Thyroid gland (tissue), 4 donors: ENCODE measurements at regions not wholly inside any gene's neighbourhood (a gene's known extent, or its start where the extent isn't known, plus 50 kb on each side); places are given as distances from the start of the nearest gene placed in this dataset.

Experiments
- DNase-seq, 2 donors: peaks; one replicate each; pipeline ENCODE4 v3.0.0-alpha.2; 2019
- H3K27ac ChIP-seq, 3 donors: fragments of 200-600 bp; sonication (generic); 1 replicate in 2 of 3; 2 replicates in 1 of 3; pipeline ENCODE4 v1.5.1; 2016 to 2019; ENCODE audit warnings: mild to moderate bottlenecking in 1 of 3, moderate library complexity in 1 of 3
- H3K27me3 ChIP-seq: fragments of 200-600 bp; sonication (generic); one replicate; pipeline ENCODE4 v1.5.1; 2019
- H3K36me3 ChIP-seq, 2 donors: fragments of 200-600 bp; sonication (generic); one replicate each; pipeline ENCODE4 v1.5.1; 2016 to 2019
- H3K4me1 ChIP-seq, 2 donors: fragments of 200-600 bp; sonication (generic); one replicate each; pipeline ENCODE4 v1.5.1; 2017 to 2019
- H3K4me3 ChIP-seq, 3 donors: fragments of 200-600 bp; sonication (generic); replicated peaks in 1 of 3; 1 replicate in 2 of 3; 2 replicates in 1 of 3; pipeline ENCODE4 v1.5.1; 2016; ENCODE audit warnings: mild to moderate bottlenecking in 1 of 3
- H3K9me3 ChIP-seq: fragments of 200-600 bp; sonication (generic); one replicate; pipeline ENCODE4 v1.5.1; 2017
- POLR2A ChIP-seq, 2 donors: fragments of 450-650 bp; IDR thresholded peaks; one replicate each; pipeline ENCODE4 v1.6.1; 2017; ENCODE audit warnings: antibody characterized with exemption in 2 of 2, mild to moderate bottlenecking in 2 of 2, moderate library complexity in 1 of 2
- WGBS, 2 donors: methylation state at CpG; one replicate each; pipeline ENCODE4 v1.1.5; 2017; 5-methylcytosine and 5-hydroxymethylcytosine counted together
- intact Hi-C: fragments of 100-400 bp; cut with DNase I; formaldehyde crosslinking; loops from one replicate; pipeline ENCODE4 v1.15.1; 2023
- TF ChIP-seq, protein P1 (sequence below), 6 experiments: fragments of 200-600 bp in 3 of 6; fragments of 450-650 bp in 3 of 6; sonication (generic) in 3 of 6; IDR thresholded peaks; one replicate each; pipeline ENCODE4 v1.5.1; 2016 to 2019; ENCODE audit warnings: antibody characterized with exemption in 6 of 6, mild to moderate bottlenecking in 2 of 6, inconsistent platforms in 1 of 6, moderate library complexity in 1 of 6

DNA sequence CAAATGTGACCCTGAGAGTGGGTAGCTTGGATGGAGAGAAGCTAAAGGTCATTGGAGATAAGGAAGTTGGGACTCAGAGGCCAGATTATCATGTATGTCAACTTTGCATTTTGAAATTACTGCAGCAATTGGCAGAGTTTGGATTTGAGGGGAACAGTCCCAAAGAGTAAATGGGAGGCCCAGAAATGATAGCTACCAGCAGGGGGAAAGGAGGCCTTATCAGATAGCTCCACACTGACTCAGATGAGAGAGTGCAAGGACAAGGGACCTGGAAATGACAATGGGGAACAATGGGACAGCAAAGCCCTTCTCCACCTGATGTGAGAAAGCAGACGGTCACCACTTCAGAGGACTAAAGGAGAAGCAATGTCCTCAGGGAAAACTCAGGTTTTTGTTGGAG is 201.5 kb upstream of the JADE1 start:
- WGBS, 2 donors: 76 to 89% methylated on average over 1 of the region's 1 CpG
- Histone ChIP-seq H3K4me1 (peaks cover 4 to 24% of the 10 kb centered on the region in 2 donors), H3K36me3 (no peaks in the 10 kb centered on the region), H3K9me3 (no peaks in the 10 kb centered on the region), H3K4me3 (no peak overlapping the region), H3K27ac (peak overlapping the region in 1 of 3 donors; percentile 33), H3K27me3 (no peaks in the 10 kb centered on the region)
- intact Hi-C loops: no loop called here
- no peak for DNase-seq
- TF ChIP-seq, protein P1, sequence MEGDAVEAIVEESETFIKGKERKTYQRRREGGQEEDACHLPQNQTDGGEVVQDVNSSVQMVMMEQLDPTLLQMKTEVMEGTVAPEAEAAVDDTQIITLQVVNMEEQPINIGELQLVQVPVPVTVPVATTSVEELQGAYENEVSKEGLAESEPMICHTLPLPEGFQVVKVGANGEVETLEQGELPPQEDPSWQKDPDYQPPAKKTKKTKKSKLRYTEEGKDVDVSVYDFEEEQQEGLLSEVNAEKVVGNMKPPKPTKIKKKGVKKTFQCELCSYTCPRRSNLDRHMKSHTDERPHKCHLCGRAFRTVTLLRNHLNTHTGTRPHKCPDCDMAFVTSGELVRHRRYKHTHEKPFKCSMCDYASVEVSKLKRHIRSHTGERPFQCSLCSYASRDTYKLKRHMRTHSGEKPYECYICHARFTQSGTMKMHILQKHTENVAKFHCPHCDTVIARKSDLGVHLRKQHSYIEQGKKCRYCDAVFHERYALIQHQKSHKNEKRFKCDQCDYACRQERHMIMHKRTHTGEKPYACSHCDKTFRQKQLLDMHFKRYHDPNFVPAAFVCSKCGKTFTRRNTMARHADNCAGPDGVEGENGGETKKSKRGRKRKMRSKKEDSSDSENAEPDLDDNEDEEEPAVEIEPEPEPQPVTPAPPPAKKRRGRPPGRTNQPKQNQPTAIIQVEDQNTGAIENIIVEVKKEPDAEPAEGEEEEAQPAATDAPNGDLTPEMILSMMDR (IDR thresholded peaks at IDR 0.05): no peak
- no peak for TF ChIP-seq POLR2A (IDR thresholded peaks at IDR 0.05)

DNA sequence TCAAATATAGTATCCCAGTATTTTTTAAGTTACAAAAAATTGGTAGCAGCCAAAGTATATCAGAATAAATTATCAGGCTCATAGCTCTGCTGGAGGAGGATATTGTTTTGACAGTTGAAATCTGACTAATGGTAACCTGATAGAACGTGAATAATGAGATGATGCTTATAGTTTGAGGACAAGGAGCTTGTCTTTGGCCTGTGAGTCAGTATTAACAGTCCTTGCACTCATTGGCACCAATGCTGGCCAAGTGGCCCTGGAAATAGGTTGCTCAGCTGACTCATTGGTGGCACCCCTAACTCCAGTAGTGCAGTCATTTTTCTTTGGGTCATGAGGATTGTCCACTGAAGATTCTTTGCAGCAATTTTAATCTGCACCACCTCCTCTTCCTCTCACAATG is 203.3 kb upstream of the JADE1 start:
- H3K4me1 ChIP-seq: peaks cover 20 to 43% of the 10 kb centered on the region in 2 donors
- TF ChIP-seq, protein P1 (IDR thresholded peaks at IDR 0.05): no peak
- TF ChIP-seq POLR2A (IDR thresholded peaks at IDR 0.05): no peak
- H3K4me3 ChIP-seq: no peak overlapping the region
- intact Hi-C loops: no loop called here
- no peaks in the 10 kb centered on the region for H3K9me3 ChIP-seq
- no peaks in the 10 kb centered on the region for H3K27me3 ChIP-seq
- WGBS, 2 donors: 68 to 84% methylated on average over 1 of the region's 1 CpG
- no peak overlapping the region for H3K27ac ChIP-seq
- H3K36me3 ChIP-seq: no peaks in the 10 kb centered on the region
- DNase-seq: no peak

DNA sequence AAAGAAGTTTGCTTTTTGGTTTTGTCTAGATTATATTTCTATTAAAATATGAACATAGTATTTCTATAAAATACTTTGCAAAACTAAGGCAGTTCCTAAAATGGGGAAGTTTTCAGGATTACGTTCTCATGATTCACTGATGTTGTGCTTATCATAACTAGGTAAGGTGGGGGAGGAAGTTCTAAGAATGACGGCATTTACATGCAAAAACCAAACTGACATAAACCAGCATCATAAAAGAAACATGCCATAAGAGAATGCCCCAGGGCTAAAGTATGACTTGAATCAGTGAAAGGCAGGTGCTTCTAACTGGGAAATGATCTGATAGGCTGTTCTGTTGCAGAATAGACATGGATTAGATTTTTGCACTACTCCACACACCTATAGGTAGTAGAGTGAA is 204.7 kb upstream of the JADE1 start:
- WGBS, 2 donors: 88 to 91% methylated on average over 2 of the region's 2 CpGs
- no peaks in the 10 kb centered on the region for H3K27me3 ChIP-seq
- intact Hi-C loops: no loop called here

DNA sequence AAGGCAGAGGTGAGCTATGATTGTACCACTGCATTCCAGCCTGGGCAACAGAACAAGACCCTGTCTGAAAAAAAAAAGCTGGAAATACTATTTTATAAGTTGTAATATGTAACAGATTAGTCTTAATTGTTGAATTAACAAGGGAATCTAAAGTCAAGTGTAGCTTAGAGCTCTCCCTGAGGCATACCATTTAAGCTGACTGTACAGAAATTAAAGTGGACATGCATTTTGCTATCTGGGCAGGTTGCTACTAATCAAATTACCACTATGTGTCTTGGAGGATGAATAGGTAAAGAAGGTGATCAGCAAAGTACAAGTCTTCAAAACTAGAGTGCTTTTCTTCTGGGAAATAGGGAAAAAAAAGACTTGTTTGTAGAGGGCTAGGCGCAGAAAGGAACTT is 205.3 kb upstream of the JADE1 start:
- Histone ChIP-seq H3K27ac (peak overlapping the region in 2 of 3 donors; percentile 7 to 31), H3K4me1 (peaks cover 40 to 62% of the 10 kb centered on the region in 2 donors), H3K9me3 (no peaks in the 10 kb centered on the region), H3K4me3 (no peak overlapping the region), H3K27me3 (no peaks in the 10 kb centered on the region), H3K36me3 (no peaks in the 10 kb centered on the region)
- intact Hi-C loops: no loop called here
- WGBS, 2 donors: 90 to 92% methylated on average over 1 of the region's 1 CpG
- TF ChIP-seq, protein P1 (IDR thresholded peaks at IDR 0.05): no peak
- no peak for TF ChIP-seq POLR2A (IDR thresholded peaks at IDR 0.05)
- no peak for DNase-seq

More for the DNA sequence above, 204.7 kb upstream of the JADE1 start:
- Histone ChIP-seq H3K4me3 (no peak overlapping the region), H3K36me3 (no peaks in the 10 kb centered on the region), H3K4me1 (peaks cover 33 to 56% of the 10 kb centered on the region in 2 donors), H3K27ac (peak overlapping the region in 1 of 3 donors; percentile 31), H3K9me3 (no peaks in the 10 kb centered on the region)
- no peak for DNase-seq
- TF ChIP-seq POLR2A (IDR thresholded peaks at IDR 0.05): no peak
- TF ChIP-seq, protein P1 (IDR thresholded peaks at IDR 0.05): no peak

DNA sequence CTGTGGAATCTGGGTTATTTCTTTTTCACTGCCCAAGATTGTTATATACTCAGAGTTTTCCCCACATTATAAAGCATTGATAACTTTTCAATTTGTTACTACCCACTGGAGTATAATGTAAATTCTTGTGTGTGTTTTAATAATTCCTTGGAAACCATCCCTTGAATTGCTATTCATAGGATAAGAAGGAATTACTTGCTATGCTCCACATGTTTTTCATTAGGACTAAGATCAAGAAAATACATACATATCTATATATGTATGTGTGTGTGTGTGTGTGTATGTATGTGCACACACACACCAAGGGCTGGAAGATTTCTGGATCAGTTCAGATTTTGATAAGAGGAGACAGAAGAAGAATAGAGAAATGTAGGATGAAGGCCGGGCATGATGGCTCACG is 206.4 kb upstream of the JADE1 start:
- intact Hi-C loops: no loop called here

More for the DNA sequence above, 206.4 kb upstream of the JADE1 start:
- peak overlapping the region in 2 of 3 donors; percentile 97 to 98 for H3K27ac ChIP-seq
- WGBS, 2 donors: 93 to 99% methylated on average over 2 of the region's 2 CpGs
- no peak for TF ChIP-seq POLR2A (IDR thresholded peaks at IDR 0.05)
- TF ChIP-seq, protein P1 (IDR thresholded peaks at IDR 0.05): no peak
- H3K4me1 ChIP-seq: peaks cover 50 to 66% of the 10 kb centered on the region in 2 donors
- H3K4me3 ChIP-seq: no peak overlapping the region
- H3K9me3 ChIP-seq: no peaks in the 10 kb centered on the region
- no peaks in the 10 kb centered on the region for H3K27me3 ChIP-seq
- H3K36me3 ChIP-seq: no peaks in the 10 kb centered on the region
- no peak for DNase-seq
